Lower lobe of right lung (tissue), 2 donors: ENCODE measurements at regions not wholly inside any gene's neighbourhood (a gene's known extent, or its start where the extent isn't known, plus 50 kb on each side); places are given as distances from the start of the nearest gene placed in this dataset.

ENCODE experiments used
- ATAC-seq, 2 donors: fragments of 200-7000 bp; cut with Tn5 transposase; one replicate each; pipeline ENCODE4 v1.9.1; 2020 to 2022; ENCODE audit warnings: mild to moderate bottlenecking in 2 of 2, moderate library complexity in 2 of 2
- DNase-seq: peaks from one replicate; pipeline ENCODE4 v3.0.0-alpha.2; 2020
- H3K27ac ChIP-seq: fragments of 200-600 bp; one replicate; pipeline ENCODE4 v1.8.0; 2022
- H3K27me3 ChIP-seq: fragments of 200-600 bp; one replicate; pipeline ENCODE4 v1.8.0; 2022; ENCODE audit warnings: low read depth
- H3K36me3 ChIP-seq: fragments of 200-600 bp; one replicate; pipeline ENCODE4 v1.8.0; 2022; ENCODE audit warnings: mild to moderate bottlenecking
- H3K4me1 ChIP-seq: fragments of 200-600 bp; one replicate; pipeline ENCODE4 v1.8.0; 2022
- H3K4me3 ChIP-seq: fragments of 200-600 bp; one replicate; pipeline ENCODE4 v1.8.0; 2022; ENCODE audit warnings: mild to moderate bottlenecking
- H3K9me3 ChIP-seq: fragments of 200-600 bp; one replicate; pipeline ENCODE4 v1.8.0; 2022
- intact Hi-C: fragments of 100-400 bp; cut with DNase I; formaldehyde crosslinking; loops from one replicate; pipeline ENCODE4 v1.11.0; 2022
- TF ChIP-seq, protein P1 (sequence below): fragments of 200-600 bp; IDR thresholded peaks from one replicate; pipeline ENCODE4 v1.8.0; 2022; ENCODE audit warnings: antibody characterized with exemption, mild to moderate bottlenecking
- donor health status: DM: no; HTN: yes; CAD: no; lungs with severe emphysema.

DNA sequence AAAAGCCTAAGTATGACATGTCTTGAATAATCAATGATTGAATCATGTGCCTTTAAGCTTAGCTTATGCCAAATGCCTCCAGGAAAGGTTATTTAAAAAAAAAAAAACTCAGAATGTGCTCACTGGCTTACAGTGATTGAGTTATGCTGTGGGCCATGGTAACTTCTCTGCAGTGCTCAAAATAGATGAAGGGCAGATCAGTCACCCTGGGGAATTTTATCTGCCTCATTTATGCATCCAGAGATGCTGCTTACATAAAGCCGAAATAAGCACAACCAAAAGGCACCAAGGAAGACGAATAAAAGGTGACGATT is 118.7 kb upstream of the MDM1 start:
- ATAC-seq = no peak
- H3K4me3 ChIP-seq = no peak overlapping the region

DNA sequence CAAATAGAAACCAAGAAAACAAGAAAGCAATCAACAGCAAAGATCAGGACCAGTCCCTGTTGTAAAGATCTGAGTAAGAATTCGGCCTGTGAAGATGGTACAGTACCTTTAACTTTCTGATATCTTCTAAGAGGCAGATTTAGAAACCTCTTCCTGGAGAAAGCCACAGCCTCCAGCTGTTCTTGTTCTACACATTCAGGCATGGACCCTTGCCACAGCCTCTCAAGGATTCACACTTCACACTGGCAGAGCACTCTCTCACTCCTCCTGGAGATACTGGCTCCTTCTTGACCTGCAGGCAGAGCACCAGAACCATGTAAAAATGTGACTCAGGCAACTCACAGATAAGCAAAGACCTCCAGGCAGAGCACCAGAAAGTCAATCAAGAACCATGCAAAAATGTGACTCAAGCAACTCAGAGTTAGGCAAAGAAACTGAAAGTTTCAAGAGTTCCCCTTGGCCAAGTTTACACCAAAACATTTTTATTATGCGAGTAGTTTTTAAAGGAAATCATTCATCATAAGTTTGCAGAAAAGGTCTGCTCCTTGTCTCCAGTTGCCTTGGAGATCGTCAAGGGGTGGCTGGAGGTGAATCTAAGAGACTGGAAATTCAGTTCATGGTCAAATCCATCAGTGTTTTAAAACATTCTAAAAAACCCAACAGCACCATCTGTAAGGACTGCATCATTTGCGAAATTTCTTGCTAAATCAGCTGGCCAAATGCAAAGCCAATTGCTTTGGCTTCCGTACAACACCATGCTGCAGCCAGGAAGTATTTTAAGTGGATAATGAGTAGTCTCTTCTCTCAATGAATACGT is 119.3 kb upstream of the MDM1 start:
- DNase-seq (no peak), ATAC-seq (peak; percentile 55 to 57)
- Histone ChIP-seq H3K36me3 (no peaks in the 10 kb centered on the region), H3K9me3 (no peaks in the 10 kb centered on the region), H3K27me3 (no peaks in the 10 kb centered on the region), H3K4me3 (no peak overlapping the region), H3K4me1 (peaks cover 66% of the 10 kb centered on the region), H3K27ac (peak overlapping the region; percentile 44)
- TF ChIP-seq, protein P1, sequence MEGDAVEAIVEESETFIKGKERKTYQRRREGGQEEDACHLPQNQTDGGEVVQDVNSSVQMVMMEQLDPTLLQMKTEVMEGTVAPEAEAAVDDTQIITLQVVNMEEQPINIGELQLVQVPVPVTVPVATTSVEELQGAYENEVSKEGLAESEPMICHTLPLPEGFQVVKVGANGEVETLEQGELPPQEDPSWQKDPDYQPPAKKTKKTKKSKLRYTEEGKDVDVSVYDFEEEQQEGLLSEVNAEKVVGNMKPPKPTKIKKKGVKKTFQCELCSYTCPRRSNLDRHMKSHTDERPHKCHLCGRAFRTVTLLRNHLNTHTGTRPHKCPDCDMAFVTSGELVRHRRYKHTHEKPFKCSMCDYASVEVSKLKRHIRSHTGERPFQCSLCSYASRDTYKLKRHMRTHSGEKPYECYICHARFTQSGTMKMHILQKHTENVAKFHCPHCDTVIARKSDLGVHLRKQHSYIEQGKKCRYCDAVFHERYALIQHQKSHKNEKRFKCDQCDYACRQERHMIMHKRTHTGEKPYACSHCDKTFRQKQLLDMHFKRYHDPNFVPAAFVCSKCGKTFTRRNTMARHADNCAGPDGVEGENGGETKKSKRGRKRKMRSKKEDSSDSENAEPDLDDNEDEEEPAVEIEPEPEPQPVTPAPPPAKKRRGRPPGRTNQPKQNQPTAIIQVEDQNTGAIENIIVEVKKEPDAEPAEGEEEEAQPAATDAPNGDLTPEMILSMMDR = no peak
- intact Hi-C loops = no loop called here

More for the DNA sequence above, 118.7 kb upstream of the MDM1 start:
- H3K27me3 ChIP-seq = no peaks in the 10 kb centered on the region
- no peak for DNase-seq
- peak overlapping the region; percentile 44 for H3K27ac ChIP-seq
- H3K9me3 ChIP-seq = no peaks in the 10 kb centered on the region
- no peaks in the 10 kb centered on the region for H3K36me3 ChIP-seq
- TF ChIP-seq, protein P1 = no peak
- intact Hi-C loops = no loop called here
- H3K4me1 ChIP-seq = peaks cover 69% of the 10 kb centered on the region

DNA sequence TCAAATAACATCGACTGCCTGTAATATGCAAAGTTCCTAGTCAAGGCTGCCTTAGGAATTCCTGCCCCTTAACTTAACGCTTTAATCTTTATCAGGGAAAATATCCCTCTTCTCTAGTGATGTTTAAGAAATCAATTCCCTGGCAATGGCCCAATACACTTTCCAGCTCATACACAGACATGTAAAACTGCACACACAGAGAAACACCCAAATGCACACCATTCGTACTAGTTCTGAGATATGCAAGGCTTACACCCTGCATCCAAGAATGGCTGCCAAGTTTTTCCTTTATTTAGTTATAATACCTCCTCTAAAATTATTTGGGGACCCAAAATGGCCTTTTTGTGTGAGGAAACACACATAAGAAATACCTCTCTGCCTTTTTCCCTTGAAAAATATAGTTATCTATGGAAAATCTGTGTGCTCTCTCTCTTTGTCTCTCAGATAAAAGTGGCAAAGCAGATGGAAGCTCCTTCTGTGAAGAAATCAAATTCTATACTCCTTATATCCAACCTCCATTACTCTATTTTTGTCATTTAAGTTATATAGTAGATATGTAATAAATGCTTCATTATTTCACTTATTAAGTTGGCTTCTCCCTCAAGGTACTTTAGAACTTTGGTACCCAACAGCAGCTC is 120.0 kb upstream of the MDM1 start:
- Histone ChIP-seq H3K36me3 (no peaks in the 10 kb centered on the region), H3K27ac (peak overlapping the region; percentile 44), H3K9me3 (no peaks in the 10 kb centered on the region), H3K4me3 (no peak overlapping the region), H3K27me3 (no peaks in the 10 kb centered on the region), H3K4me1 (peaks cover 59% of the 10 kb centered on the region)
- TF ChIP-seq, protein P1 = no peak
- no peak for ATAC-seq
- no peak for DNase-seq
- intact Hi-C loops = no loop called here

DNA sequence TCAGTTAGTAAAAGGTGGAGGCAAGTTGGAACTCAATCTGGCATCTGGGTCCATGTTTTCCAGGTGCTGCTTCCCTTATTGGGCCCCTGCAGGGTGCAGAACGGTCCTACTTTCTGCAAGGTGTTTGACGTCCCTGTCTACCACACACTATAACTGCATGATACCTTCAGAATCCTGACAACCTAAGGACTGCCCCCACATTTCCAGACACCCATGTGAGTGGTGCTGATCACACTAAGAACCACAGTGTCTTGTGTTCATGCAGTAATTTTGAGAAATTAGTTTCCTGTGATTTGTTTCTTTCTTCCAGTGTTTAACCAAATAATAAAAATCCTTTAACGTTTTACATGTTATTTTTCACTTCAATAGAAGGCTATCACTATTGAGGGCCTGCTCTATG is 121.1 kb upstream of the MDM1 start:
- intact Hi-C loops = no loop called here
- H3K36me3 ChIP-seq = no peaks in the 10 kb centered on the region
- ATAC-seq = no peak
- H3K27me3 ChIP-seq = no peaks in the 10 kb centered on the region
- H3K27ac ChIP-seq = no peak overlapping the region
- DNase-seq = no peak
- H3K4me1 ChIP-seq = peaks cover 51% of the 10 kb centered on the region
- no peaks in the 10 kb centered on the region for H3K9me3 ChIP-seq
- no peak overlapping the region for H3K4me3 ChIP-seq
- TF ChIP-seq, protein P1 = no peak

DNA sequence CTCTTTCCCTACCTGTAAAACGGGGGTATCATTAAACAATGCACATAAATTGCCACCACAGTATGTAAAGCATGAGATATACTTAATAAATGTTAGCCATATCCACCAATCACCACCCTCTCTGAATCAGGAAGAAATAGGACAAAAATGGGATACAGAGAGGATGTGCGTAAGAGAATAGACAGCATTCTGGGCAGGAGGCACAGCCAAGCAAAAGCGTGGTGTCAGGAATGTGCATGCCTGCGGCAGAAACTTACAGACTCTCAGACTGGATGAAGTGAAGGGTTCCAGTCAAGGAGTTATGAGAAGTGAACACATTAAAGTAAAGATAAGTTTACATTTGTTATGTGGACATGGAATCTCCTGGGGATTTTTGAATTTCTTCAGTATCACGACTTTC is 121.7 kb upstream of the MDM1 start:
- Histone ChIP-seq H3K9me3 (no peaks in the 10 kb centered on the region), H3K4me1 (peaks cover 51% of the 10 kb centered on the region), H3K27ac (no peak overlapping the region), H3K27me3 (no peaks in the 10 kb centered on the region), H3K36me3 (no peaks in the 10 kb centered on the region), H3K4me3 (no peak overlapping the region)
- intact Hi-C loops = no loop called here
- TF ChIP-seq, protein P1 = no peak
- no peak for DNase-seq
- ATAC-seq = no peak
